Right ventricle myocardium superior (tissue), 1 donor: ENCODE measurements at regions not wholly inside any gene's neighbourhood (a gene's known extent, or its start where the extent isn't known, plus 50 kb on each side); places are given as distances from the start of the nearest gene placed in this dataset.

Source experiments
- ATAC-seq: fragments of 200-7000 bp; cut with Tn5 transposase; one replicate; pipeline ENCODE4 v1.9.1; 2020; ENCODE audit warnings: mild to moderate bottlenecking; ENCODE audit not compliant: poor library complexity
- DNase-seq: peaks from one replicate; pipeline ENCODE4 v3.0.0-alpha.2; 2020
- intact Hi-C: fragments of 100-400 bp; cut with DNase I; formaldehyde crosslinking; loops from one replicate; pipeline ENCODE4 v1.11.2; 2022
- donor health status: DM: no; HTN: yes; CAD: no; lungs with severe emphysema.

DNA sequence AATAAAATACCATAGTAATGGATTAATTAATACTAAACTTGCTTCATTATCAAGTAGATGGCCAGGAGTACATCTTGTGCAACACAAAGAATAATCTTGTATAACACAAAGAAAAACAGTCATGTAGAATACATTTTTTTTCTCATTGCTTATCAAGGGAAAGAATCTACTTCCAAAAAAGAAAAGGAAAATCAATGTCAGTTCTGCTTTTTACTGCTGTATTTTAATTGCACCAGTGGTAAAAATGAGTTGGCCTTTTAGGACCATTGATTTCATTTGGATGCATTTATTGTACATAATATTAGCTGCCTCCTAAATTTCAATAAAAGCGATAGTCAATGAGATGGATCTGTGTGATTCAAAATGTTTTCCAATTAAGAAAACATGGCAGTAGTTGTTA lies 96.9 kb upstream of the BTBD3 start:
- DNase-seq: no peak
- ATAC-seq: no peak
- intact Hi-C loops: no loop called here

DNA sequence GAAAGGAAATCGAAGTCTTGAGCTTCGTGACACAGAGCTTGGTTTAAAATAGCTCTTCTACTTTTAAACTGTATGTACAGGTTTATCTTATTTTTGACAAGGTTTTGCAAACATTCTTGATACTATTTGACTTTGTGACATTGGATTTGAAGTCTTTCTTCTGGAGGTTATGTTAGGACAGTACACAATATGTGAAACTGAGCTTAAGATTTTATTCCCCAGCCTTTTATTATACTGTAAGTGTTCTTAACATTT lies 95.2 kb upstream of the BTBD3 start:
- intact Hi-C loops: no loop called here
- no peak for DNase-seq
- ATAC-seq: no peak

DNA sequence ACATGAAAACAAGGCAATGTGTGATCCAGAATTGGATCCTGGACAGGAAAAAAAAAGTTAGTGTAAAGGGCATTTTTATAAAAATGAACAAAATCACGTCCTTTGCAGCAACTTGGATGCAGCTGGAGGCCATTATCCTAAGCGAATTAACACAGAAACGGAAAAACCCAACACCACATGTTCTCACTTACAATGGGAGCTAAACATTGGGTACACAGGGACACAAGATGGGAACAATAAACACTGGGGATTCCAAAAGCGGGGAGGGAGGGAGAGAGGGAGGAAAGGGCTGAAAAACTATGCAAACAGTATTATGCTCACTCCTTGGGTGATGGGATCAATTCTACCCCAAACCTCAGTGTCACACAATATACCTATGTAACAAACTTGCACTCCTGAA lies 91.4 kb upstream of the BTBD3 start:
- intact Hi-C loops: no loop called here
- no peak for DNase-seq
- ATAC-seq: no peak

DNA sequence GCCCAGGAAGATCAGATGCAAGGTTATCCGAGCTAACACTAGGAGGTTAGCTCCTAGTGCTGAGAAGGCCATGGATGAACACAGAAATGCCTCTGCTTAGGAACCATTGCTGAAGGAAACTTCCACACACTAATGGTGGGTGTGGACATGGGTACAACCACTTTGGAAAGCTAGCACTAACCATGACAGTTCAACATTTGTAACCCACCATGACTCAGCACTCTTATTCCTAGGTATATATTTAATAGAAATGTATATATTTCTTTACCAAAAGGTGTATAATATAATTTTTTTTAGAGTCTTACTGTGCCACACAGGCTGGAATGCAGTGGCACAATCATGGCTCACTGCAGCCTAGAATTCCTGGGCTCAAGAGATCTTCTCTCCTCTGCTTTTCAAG lies 85.3 kb upstream of the BTBD3 start:
- no peak for DNase-seq
- no peak for ATAC-seq
- intact Hi-C loops: no loop called here

DNA sequence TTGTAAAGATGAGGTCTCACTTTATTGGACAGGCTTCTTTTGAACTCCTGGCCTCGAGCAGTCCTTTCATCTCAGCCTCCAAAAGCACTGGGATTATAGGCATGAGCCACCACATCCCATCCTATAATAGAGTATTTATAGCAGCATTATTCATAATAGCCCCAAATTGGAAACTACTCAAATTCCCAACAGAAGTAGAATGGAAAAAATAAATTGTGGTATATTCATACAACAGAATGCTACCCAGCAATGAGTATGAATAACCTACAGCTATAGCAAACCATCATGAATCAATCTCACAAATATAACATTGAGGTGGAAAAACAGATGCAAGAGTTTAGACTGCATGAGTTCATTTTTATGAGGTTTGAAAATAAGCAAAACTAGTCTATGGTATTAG lies 84.8 kb upstream of the BTBD3 start:
- ATAC-seq (no peak), DNase-seq (no peak)
- intact Hi-C loops: no loop called here

DNA sequence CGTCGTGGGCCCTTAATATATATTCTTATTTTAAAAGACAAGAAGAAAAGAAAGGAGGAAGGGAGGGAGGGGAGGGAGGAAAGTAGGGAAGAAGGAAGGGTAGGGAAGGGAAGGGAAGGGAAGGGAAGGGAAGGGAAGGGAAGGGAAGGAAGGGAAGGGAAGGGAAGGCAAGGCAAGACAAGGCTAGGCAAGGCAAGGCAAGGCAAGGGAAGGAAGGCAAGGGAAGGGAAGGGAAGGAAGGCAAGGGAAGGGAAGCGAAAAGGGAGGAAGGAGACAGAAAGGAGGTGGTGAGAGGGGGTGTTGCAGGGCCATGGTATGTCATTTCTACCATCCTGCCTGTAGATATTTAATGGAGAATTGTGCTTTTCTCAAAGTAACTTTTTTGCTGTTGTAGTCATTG lies 83.9 kb upstream of the BTBD3 start:
- DNase-seq: no peak
- intact Hi-C loops: no loop called here
- no peak for ATAC-seq

DNA sequence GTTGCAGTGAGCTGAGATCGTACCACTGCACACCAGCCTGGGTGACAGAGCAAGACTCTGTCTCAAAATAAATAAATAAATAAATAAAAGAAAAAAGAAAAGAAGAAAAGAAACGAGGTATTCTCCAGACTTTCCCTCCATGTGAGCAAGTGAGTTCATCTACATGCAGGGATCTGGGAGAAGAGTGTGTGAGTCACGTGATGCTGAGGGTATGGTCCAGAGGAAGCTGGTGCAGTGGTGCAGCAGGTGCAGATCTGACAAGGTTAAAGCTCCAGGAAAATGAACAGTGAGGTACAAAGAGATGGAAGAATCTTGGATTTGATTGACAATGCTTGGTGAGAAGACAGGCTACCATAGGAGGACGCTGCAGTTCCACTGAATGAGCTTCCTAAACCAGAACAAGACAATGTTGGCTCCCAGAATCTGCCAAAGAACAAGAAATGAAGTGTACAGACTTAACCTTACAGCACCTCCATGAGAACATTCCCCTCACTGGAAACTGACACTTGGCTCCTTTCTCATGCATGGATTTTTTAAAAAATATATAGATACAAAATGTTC lies 79.5 kb upstream of the BTBD3 start:
- ATAC-seq: no peak
- no peak for DNase-seq
- intact Hi-C loops: no loop called here

DNA sequence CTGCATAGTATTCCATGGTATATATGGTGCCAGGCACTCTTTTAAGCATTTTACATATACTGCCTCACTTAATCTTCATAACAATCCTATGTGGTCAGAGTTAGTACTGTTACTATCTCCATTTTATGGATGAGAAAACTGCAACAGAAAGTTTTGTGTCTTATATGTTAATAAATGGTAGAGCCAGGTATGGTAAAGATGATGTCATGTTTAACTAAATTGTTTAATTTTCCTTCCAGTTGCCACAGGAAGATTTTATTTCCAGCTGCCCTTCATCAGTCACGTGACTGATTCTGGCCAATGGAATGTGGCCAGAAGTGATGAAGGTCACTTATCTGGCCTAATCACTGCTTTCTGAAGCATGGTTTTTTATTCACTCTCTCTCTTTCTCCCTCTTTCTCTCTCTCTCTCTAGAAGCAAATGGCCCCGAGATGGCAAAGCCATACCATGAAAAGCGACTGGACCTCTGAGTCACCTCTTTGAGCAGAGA lies 75.7 kb upstream of the BTBD3 start:
- ATAC-seq (no peak), DNase-seq (no peak)
- intact Hi-C loops: no loop called here

DNA sequence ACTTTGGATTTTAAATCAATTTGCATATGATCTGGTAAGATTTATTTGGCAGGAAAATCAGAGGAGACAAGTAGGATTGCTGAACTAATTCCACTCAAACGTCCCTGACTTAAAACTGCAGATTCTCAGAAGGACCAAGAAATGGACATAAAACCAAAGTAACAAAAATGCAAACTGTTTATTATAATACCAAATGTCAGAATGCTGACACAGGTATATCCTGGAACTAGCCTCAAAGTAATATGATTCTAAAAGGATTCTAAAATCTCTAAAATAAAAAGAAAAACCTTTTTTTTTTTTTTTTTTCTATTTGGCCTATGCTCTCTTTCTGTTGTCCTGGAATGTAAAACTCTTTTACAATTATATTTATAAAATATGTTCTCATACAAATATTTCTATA lies 74.4 kb upstream of the BTBD3 start:
- ATAC-seq (no peak), DNase-seq (no peak)
- intact Hi-C loops: no loop called here

DNA sequence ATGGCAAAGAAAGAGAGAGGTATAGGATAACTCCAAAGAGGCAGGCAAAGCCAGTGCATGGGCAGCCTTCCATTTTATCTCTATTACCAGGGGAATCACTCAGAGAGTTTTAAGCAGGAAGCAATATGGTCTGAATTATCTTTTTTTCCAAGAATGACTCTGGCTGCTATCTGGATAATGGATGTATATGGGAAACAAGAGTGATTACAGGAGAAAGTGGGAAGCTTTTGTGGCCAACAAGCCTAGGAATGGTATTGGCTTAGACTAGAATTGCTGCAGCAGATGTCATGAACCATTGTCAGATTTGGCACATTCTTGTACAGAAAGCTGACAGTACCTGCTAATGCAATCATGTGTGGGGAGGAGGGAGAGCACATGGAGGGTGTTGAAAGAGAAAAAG lies 73.0 kb upstream of the BTBD3 start:
- no peak for DNase-seq
- intact Hi-C loops: no loop called here

DNA sequence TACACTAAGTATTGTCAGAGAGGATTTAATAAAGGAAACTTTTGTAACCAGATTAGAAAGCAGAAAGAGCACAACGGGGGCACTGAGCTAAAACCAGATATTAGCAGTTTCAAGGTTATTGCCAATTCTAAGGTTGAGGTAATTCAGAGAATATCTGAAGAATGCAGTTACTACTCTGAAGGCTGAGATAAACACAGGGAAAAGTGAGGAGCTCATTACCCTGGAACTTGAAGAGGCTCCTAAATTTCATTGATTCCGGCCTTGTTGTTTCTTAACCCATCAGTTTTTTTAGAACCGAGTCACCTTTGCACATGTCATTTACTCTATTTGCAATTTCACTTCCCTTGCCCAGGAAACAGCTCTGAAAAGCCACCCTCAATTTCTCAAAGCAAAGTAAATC lies 72.4 kb upstream of the BTBD3 start:
- no peak for ATAC-seq
- intact Hi-C loops: no loop called here

More for the DNA sequence above, 73.0 kb upstream of the BTBD3 start:
- no peak for ATAC-seq

DNA sequence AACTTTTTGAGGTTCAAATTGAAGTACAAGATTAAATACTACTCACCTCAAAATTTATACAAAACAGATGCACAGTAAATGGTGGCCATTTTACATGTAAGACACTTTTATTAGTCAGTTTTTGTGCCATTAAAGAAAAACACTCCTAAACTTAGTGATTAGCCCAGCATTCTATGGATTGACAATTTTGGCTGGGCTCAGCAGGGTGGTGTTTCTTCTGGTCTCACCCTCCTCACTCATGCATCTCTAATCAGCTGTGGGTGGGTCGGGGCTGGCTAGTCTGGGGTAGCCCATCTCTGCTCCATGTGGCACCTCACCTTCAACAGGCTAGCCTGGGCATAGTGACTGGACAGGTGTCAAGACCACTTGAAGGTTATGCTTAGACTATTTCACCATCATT lies 71.6 kb upstream of the BTBD3 start:
- intact Hi-C loops: no loop called here
- DNase-seq (no peak), ATAC-seq (no peak)

More for the DNA sequence above, 72.4 kb upstream of the BTBD3 start:
- no peak for DNase-seq

DNA sequence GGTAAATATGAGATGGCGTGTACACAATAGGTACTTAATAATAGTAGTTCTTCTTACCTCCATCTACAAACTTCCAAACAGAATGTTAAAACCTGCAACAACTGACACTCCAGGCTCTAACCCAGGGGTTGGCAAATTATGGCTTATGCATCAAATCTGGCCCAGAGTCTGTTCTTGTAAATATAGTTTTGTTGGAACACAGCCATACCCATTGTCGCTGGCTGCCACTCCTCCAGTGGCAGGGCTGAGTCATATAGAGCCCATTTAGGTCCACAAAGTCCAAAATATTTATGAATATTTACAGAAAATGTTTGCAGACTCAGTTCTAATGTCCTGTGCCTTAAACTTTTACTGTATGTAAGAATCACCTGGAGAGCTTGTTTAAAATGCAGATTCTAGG lies 69.9 kb upstream of the BTBD3 start:
- ATAC-seq: no peak
- DNase-seq: no peak
- intact Hi-C loops: no loop called here

DNA sequence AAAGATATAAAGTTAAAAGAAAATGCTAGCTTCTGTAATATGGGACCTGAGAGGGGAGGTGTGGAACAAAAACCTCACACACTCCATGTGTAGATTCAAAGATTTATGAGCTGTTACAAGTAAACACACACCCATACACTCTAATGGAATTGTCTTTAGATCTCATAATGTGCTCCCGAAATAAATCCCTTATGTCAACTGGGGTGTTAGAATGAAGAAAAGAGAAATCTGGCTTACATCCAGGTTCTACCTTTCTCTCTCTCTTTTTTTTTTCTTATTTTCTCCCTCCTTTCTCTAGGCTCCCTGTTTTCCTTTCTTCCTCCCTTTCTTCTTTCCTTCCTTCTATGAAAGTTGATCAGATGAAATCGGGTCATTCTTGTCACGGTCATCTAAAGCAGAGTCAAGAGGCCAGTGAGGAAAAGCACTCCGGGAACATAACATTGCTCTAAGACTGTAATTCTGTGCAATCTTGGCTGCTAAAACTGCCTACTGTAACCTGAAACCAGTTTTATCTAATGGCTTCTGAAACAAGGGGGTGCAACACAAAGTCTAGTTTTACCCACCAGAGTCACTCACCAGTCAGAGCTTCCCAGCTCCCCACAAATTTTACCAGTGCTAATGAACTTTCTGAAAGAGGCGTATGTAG lies 68.3 kb upstream of the BTBD3 start:
- intact Hi-C loops: no loop called here
- DNase-seq (no peak), ATAC-seq (no peak)

DNA sequence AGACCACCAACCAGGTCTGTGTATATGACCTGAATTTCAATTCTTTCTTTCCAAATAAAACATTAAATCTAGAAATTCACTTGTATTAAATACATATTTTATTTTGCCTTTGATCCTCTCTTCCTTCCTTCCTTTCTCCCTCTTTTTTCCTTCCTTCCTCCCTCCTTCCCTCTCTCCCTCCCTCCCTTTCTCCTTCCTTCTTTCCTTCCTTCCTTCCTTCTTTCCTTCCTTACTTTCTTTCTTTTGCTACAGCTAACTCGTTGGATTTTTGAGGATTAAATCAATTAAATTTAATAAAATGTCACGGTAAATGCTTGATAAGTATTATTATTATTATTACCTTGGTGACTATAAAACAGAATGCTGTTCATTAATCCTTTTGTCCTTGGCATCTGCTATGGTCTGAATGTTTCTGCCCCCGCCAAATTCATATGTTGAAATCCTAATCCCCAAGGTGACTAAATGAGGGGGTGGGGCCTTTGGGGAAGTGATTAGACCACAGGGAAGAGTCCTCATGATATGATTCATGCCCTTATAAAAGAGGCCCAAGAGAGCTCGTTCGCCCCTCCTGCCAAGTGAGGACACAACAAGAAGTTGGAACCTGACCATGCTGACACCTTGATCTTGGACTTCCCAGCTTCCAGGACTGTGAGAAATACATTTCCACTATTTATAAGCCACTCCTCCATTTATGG lies 67.6 kb upstream of the BTBD3 start:
- intact Hi-C loops: no loop called here
- DNase-seq (no peak), ATAC-seq (no peak)

DNA sequence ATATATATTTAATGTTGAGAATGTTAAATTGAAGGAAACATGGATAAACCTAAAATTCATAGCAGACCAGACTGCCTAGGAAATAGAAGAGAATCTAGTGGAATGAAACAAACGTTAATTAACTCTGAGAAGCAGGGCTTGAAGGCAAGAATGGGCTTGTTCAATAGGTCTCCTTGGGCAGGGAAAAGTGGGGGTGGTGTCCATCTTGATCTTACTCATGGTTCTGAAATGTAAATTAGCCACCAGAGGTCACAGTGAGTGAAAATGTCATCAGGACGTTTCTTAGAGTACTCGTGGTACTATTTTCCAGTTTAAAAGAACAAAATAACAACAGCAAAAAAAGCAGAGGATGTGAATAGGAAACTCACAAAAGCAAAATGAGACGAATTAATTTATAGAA lies 66.8 kb upstream of the BTBD3 start:
- intact Hi-C loops: no loop called here
- no peak for DNase-seq
- ATAC-seq: no peak

DNA sequence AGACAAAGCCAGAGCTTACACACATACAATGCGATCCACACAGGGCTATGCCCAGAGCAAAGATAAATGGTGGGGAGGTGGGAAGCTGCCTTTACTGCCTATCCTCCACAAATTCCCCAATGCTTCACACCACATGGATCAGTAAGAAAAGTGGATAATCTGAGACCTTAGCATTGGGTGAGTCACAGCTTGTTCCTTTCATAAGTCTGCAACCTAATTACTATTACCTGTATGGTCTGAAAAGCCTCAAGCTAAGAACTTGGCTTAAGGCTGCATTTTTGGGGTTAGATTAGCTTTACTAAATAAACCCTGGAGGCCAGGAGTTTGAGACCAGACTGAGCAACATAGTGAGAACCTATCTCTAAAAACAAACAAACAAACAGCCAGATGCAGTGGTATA lies 66.0 kb upstream of the BTBD3 start:
- no peak for ATAC-seq
- intact Hi-C loops: no loop called here
- DNase-seq: no peak

DNA sequence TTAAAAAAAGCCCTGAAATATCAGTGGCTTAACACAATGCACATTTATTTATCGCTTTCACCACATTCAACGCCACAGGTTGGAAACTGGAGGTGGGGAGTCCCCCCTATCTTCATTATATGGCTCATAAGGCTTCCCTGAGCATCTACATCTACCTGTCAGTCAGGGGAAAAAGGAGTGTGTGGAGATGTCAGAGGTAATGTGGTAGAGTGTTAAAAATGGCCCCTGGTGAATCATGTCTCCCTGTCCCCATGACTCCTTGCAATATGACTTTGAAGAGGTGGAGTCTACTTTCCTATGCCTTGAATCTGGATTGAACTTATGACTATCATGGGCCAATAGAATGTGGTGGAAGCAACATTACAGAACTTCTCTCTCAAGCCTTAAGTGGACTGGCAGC lies 65.5 kb upstream of the BTBD3 start:
- intact Hi-C loops: no loop called here
- DNase-seq: no peak
- no peak for ATAC-seq

DNA sequence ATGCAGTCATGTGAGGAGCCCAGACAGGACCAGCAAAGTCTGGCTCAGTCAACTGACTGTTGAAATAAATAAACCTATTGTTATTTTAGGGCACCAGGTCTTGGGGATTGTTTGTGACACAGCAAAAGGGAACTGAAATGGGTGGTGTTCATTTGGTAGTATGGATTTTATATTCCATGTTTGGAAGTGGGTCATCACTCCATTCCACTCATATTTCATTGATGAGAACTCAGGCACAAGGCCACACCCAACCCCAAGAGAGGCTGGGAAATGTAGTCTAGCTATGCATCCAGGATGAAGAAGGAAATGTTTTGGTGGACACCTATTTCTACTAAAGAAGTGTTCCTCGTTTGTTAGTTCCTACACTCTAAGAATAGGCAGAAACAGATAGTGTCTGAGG lies 64.9 kb upstream of the BTBD3 start:
- no peak for DNase-seq
- no peak for ATAC-seq
- intact Hi-C loops: no loop called here

DNA sequence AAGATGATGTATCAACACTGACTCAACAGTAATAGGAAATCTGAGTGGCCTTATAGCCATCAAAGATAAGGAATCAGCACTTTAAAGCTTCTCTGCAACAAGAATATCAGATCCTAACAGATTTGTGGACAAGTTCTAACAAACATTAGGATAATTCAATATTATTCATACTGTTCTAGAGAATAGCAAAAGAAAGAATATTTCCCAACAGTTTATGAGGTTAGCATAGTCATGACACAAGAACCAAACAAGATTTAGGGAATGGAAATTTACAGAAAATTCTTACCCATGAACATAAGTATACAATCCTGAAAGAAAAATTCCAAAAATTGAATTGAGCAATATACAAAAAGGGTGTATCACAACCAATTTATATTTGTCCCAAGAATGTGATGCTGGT lies 64.3 kb upstream of the BTBD3 start:
- no peak for ATAC-seq
- intact Hi-C loops: no loop called here
- no peak for DNase-seq

DNA sequence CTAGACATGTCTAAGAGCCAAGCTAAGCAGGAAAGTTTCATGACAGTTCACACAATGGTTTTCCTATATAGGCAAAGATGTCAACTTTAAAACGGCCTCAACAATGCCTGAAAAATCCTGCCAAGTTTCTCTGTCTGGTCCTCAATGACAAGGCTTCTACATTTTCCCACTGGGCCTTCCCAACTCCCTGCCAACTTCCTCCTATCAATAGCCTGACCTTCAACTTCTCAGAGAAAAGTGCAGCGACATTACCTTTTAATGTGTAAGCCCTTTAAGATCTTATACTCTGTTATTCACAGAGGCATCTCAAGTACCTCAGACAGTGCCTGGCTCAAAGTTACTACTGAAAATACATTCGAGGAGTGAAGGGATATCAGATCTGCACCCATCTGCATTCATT lies 56.2 kb upstream of the BTBD3 start:
- ATAC-seq (no peak), DNase-seq (no peak)
- intact Hi-C loops: no loop called here
